ENCODE measurements at regions not wholly inside any gene's neighbourhood (a gene's known extent, or its start where the extent isn't known, plus 50 kb on each side); places are given as distances from the start of the nearest gene placed in this dataset.
A peak's percentile ranks its signal among the peaks of the same experiment; 100 is the strongest.

DNA sequence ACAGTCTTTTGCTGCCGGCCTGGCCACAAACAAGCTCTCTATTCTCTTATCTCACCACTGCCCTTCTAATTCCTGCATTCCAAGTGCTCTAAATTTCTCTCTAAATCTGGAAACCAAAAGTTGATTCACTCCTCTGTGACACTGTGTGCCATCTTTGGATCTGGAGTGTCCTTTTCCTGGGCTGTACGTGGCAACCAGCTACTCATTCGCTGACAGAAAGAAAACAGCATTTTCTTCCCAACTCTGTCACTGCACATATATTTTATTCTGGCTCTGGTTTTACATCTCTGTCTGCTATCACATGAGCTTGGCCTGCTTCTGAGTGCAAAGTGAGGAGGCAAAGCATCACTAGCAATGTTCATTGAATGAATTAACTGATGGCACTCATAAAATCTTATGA is 397.2 kb upstream of the MAP3K7 start:
- DNase-seq (ENCODE audit: low read depth in 4 of 6, low spot score in 6 of 6) = peak in 2 of 6 donors; percentile 14 to 61
- Histone ChIP-seq H3K4me1 (ENCODE audit: control insufficient read depth, insufficient read depth, low read length) (peaks cover 7% of the 10 kb centered on the region), H3K36me3 (ENCODE audit: control insufficient read depth, insufficient read depth, low read length) (no peaks in the 10 kb centered on the region), H3K9me3 (ENCODE audit: control insufficient read depth, insufficient read depth, low read length) (no peaks in the 10 kb centered on the region), H3K27ac (ENCODE audit: low read depth, low read length) (no peak overlapping the region), H3K4me3 (ENCODE audit: low read depth, low read length) (no peak overlapping the region), H3K27me3 (ENCODE audit: control insufficient read depth, insufficient read depth, low read length) (no peaks in the 10 kb centered on the region)
- WGBS (ENCODE audit: insufficient coverage) = 60% methylated on average over 3 of the region's 3 CpGs

DNA sequence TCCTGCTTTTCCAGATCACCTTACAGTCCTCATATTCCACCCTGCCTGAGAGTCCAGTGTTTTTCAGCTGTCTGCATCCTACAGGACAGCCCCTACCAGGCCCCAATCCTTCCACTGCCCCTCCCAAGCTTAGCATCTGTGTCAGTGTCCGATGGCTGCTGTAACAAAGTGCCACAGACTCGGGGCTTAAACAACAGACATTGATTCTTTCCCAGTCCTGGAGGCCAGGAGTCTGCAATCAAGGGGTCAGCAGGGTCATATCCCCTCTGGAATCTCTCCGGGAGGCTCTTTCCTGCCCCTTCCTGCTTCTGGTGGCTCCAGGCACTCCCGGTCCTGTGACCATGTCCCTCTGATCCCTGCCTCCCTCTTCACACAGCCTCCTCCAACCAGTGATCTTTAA is 396.6 kb upstream of the MAP3K7 start:
- Histone ChIP-seq H3K27ac (ENCODE audit: low read depth, low read length) (no peak overlapping the region), H3K9me3 (ENCODE audit: control insufficient read depth, insufficient read depth, low read length) (no peaks in the 10 kb centered on the region), H3K4me3 (ENCODE audit: low read depth, low read length) (no peak overlapping the region), H3K27me3 (ENCODE audit: control insufficient read depth, insufficient read depth, low read length) (no peaks in the 10 kb centered on the region), H3K36me3 (ENCODE audit: control insufficient read depth, insufficient read depth, low read length) (no peaks in the 10 kb centered on the region), H3K4me1 (ENCODE audit: control insufficient read depth, insufficient read depth, low read length) (peaks cover 7% of the 10 kb centered on the region)
- DNase-seq (ENCODE audit: low read depth in 4 of 6, low spot score in 6 of 6) = no peak
- 43% methylated on average over 4 of the region's 4 CpGs for WGBS (ENCODE audit: insufficient coverage)

DNA sequence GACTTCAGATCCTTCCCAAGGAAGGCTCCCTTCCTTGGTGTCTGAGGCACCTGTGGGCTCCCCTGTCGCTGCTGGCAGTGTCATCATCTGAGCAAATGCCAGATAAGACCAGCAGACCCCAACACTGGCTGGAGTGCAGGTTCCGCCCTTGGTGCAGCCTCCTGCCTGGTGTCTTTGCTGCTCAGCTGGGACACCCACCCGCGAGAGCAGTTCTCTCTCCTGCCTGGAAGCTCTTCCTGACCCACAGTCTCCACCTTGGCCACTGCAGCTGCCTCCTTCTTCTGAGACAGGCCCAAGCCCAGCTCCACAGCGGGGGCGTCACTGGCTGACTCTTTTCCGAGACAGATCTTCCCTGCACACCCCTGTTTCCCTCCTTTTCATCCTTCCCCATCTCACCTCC is 395.7 kb upstream of the MAP3K7 start:
- WGBS (ENCODE audit: insufficient coverage) = 98% methylated on average over 7 of the region's 7 CpGs
- H3K27ac ChIP-seq (ENCODE audit: low read depth, low read length) = no peak overlapping the region
- no peaks in the 10 kb centered on the region for H3K27me3 ChIP-seq (ENCODE audit: control insufficient read depth, insufficient read depth, low read length)
- peaks cover 7% of the 10 kb centered on the region for H3K4me1 ChIP-seq (ENCODE audit: control insufficient read depth, insufficient read depth, low read length)
- no peak overlapping the region for H3K4me3 ChIP-seq (ENCODE audit: low read depth, low read length)
- no peak for DNase-seq (ENCODE audit: low read depth in 4 of 6, low spot score in 6 of 6)
- H3K36me3 ChIP-seq (ENCODE audit: control insufficient read depth, insufficient read depth, low read length) = no peaks in the 10 kb centered on the region
- H3K9me3 ChIP-seq (ENCODE audit: control insufficient read depth, insufficient read depth, low read length) = no peaks in the 10 kb centered on the region

DNA sequence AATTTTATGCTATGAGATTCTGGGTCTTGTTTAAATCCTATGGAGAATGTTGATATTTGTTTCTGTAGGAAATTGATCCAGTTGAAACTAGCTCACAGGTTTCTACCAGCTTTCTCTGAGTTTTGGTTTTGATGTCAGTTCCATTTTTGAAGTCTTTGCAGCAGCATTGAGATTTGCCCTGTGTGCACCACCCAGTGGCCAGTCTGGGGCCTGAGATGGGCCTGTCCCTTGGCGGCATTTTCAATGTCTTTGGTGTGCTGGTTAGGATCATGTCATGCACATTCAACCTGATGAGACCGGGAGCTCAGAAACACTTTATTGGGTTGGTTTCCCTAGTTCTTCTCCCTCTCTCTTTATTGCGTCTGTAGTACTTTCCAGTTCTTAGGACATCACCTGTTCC is 395.2 kb upstream of the MAP3K7 start:
- 100% methylated on average over 1 of the region's 3 CpGs for WGBS (ENCODE audit: insufficient coverage)
- Histone ChIP-seq H3K4me3 (ENCODE audit: low read depth, low read length) (no peak overlapping the region), H3K36me3 (ENCODE audit: control insufficient read depth, insufficient read depth, low read length) (no peaks in the 10 kb centered on the region), H3K4me1 (ENCODE audit: control insufficient read depth, insufficient read depth, low read length) (peaks cover 7% of the 10 kb centered on the region), H3K27me3 (ENCODE audit: control insufficient read depth, insufficient read depth, low read length) (no peaks in the 10 kb centered on the region), H3K27ac (ENCODE audit: low read depth, low read length) (no peak overlapping the region), H3K9me3 (ENCODE audit: control insufficient read depth, insufficient read depth, low read length) (no peaks in the 10 kb centered on the region)
- DNase-seq (ENCODE audit: low read depth in 4 of 6, low spot score in 6 of 6) = no peak

DNA sequence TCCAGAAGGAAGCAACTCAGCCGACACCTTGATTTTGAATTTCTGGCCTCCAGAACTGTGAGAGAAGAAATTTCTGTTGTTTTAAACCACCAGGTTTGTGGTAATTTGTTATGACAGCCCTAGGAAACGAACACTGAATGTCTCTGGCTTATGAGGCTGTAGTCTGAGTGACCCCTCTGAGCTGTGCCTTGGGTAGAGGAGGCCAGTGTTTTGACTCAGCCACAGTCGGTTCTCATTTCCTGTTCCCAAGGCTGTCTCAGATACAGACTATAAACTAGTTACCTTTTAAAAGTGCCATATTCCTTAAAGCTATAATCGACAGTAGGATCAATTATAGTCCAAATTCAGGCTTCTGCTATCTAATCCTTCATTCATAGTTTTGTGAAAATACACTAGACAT is 391.2 kb upstream of the MAP3K7 start:
- Histone ChIP-seq H3K4me1 (ENCODE audit: control insufficient read depth, insufficient read depth, low read length) (peaks cover under 1% of the 10 kb centered on the region), H3K9me3 (ENCODE audit: control insufficient read depth, insufficient read depth, low read length) (no peaks in the 10 kb centered on the region), H3K27me3 (ENCODE audit: control insufficient read depth, insufficient read depth, low read length) (no peaks in the 10 kb centered on the region), H3K27ac (ENCODE audit: low read depth, low read length) (no peak overlapping the region), H3K4me3 (ENCODE audit: low read depth, low read length) (no peak overlapping the region), H3K36me3 (ENCODE audit: control insufficient read depth, insufficient read depth, low read length) (no peaks in the 10 kb centered on the region)
- no peak for DNase-seq (ENCODE audit: low read depth in 4 of 6, low spot score in 6 of 6)
- 75% methylated on average over 2 of the region's 4 CpGs for WGBS (ENCODE audit: insufficient coverage)

DNA sequence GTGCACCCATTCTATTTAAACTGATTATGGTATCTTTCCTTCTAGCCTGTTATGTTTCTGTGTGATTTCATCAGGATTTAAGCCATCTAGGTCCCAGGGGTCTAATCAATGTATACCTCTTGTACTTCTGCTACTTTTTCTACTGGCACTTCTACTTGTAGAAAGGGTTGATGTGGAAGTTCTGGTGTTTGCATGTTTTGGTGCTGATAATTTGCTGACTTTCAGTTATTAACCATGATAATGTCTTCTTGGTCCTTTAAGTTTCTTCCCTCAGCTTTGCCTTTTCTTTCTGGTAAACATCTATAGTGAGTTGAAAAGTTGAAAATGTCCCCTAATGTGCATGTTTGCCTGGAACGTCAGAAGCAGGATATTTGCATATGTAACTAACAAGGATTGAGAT is 390.6 kb upstream of the MAP3K7 start:
- no peaks in the 10 kb centered on the region for H3K27me3 ChIP-seq (ENCODE audit: control insufficient read depth, insufficient read depth, low read length)
- H3K36me3 ChIP-seq (ENCODE audit: control insufficient read depth, insufficient read depth, low read length) = no peaks in the 10 kb centered on the region
- H3K4me3 ChIP-seq (ENCODE audit: low read depth, low read length) = no peak overlapping the region
- H3K27ac ChIP-seq (ENCODE audit: low read depth, low read length) = no peak overlapping the region
- H3K4me1 ChIP-seq (ENCODE audit: control insufficient read depth, insufficient read depth, low read length) = no peaks in the 10 kb centered on the region
- DNase-seq (ENCODE audit: low read depth in 4 of 6, low spot score in 6 of 6) = no peak
- no peaks in the 10 kb centered on the region for H3K9me3 ChIP-seq (ENCODE audit: control insufficient read depth, insufficient read depth, low read length)
- 25% methylated on average over 1 of the region's 1 CpG for WGBS (ENCODE audit: insufficient coverage)

DNA sequence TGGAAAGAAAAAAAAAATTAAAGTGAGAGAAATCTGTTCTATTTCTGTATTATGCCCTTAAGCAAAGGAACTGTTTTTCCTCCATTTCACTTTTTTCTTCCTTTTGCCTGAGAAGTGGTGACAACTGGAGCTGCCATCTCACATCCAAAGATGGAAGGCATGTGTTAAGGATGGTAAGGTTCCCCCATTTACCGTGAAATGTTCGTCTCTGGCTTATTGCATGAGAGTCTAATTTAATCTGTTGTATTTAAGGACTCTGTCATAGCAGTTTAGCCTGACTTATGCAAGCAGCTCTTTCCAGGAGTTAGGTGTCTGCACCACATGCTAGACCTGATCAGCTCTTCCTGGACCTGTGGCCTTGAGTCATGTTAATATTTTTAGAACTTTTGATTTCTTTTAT is 389.5 kb upstream of the MAP3K7 start:
- no peaks in the 10 kb centered on the region for H3K4me1 ChIP-seq (ENCODE audit: control insufficient read depth, insufficient read depth, low read length)
- no peak overlapping the region for H3K4me3 ChIP-seq (ENCODE audit: low read depth, low read length)
- no peaks in the 10 kb centered on the region for H3K9me3 ChIP-seq (ENCODE audit: control insufficient read depth, insufficient read depth, low read length)
- H3K27ac ChIP-seq (ENCODE audit: low read depth, low read length) = no peak overlapping the region
- 100% methylated on average over 2 of the region's 2 CpGs for WGBS (ENCODE audit: insufficient coverage)
- no peaks in the 10 kb centered on the region for H3K36me3 ChIP-seq (ENCODE audit: control insufficient read depth, insufficient read depth, low read length)
- peak in 1 of 6 donors; percentile 7 for DNase-seq (ENCODE audit: low read depth in 4 of 6, low spot score in 6 of 6)
- H3K27me3 ChIP-seq (ENCODE audit: control insufficient read depth, insufficient read depth, low read length) = no peaks in the 10 kb centered on the region

DNA sequence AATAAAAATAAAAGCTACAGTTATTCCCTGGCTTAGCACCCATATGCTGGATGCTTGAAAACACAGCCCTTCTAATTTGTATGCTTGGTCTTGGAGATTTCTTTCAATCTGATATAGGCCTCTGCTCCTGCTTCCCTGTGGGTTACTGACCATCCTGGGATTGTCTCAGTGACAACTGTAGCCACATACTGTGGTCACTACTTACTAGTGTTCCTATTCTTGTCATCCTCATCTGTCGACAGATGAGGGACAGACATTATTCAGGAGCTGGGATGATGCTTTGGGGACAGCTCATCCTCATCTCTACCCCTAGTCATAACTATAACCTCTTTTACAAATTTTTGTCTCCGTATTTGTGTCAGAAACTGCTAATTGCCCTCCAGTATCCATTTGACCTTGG is 388.9 kb upstream of the MAP3K7 start:
- H3K36me3 ChIP-seq (ENCODE audit: control insufficient read depth, insufficient read depth, low read length) = no peaks in the 10 kb centered on the region
- H3K4me1 ChIP-seq (ENCODE audit: control insufficient read depth, insufficient read depth, low read length) = no peaks in the 10 kb centered on the region
- H3K4me3 ChIP-seq (ENCODE audit: low read depth, low read length) = no peak overlapping the region
- no peaks in the 10 kb centered on the region for H3K9me3 ChIP-seq (ENCODE audit: control insufficient read depth, insufficient read depth, low read length)
- H3K27me3 ChIP-seq (ENCODE audit: control insufficient read depth, insufficient read depth, low read length) = no peaks in the 10 kb centered on the region
- H3K27ac ChIP-seq (ENCODE audit: low read depth, low read length) = no peak overlapping the region
- DNase-seq (ENCODE audit: low read depth in 4 of 6, low spot score in 6 of 6) = no peak
- 100% methylated on average over 2 of the region's 2 CpGs for WGBS (ENCODE audit: insufficient coverage)

DNA sequence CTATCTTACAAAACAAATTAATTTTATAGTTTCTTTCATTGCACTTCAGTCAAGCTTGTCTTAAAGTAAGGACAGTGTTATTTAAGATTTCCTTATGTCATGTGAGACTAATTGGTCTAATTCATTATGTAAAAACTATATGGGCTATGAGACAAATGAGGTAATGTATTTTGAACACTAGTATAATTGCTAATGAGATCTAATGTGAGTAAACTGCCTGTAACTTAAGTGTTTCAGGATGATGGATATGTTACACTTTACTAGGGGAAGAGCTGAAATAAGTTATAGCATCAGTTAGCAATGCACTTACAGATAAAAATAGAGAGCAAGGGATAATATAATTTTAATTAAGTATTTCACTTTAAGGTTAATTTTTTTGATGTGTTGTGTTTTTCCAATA is 386.3 kb upstream of the MAP3K7 start:
- DNase-seq (ENCODE audit: low read depth in 4 of 6, low spot score in 6 of 6) = peak in 1 of 6 donors; percentile 14
- H3K9me3 ChIP-seq (ENCODE audit: control insufficient read depth, insufficient read depth, low read length) = no peaks in the 10 kb centered on the region

DNA sequence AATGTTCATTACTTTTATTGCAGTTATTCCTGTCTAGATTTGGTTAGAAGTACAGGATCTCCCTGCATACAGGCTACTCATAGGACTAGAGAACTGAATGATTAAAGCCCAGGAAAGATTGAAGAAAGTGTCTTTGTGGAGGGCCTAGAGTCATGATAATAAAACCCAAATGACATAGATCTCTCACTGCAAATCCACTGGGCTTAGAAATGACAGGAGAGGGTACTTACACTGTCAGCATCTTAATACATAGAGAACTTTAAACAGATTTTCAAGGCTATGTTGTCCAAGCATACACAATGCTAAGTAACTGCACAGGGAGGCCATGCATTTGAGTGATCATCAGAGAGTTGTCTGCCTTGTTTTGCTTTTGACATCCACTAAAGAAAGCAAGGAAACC is 383.8 kb upstream of the MAP3K7 start:
- no peaks in the 10 kb centered on the region for H3K4me1 ChIP-seq (ENCODE audit: control insufficient read depth, insufficient read depth, low read length)
- H3K36me3 ChIP-seq (ENCODE audit: control insufficient read depth, insufficient read depth, low read length) = no peaks in the 10 kb centered on the region
- no peak for DNase-seq (ENCODE audit: low read depth in 4 of 6, low spot score in 6 of 6)
- no peak overlapping the region for H3K27ac ChIP-seq (ENCODE audit: low read depth, low read length)
- no peaks in the 10 kb centered on the region for H3K9me3 ChIP-seq (ENCODE audit: control insufficient read depth, insufficient read depth, low read length)
- H3K27me3 ChIP-seq (ENCODE audit: control insufficient read depth, insufficient read depth, low read length) = no peaks in the 10 kb centered on the region
- H3K4me3 ChIP-seq (ENCODE audit: low read depth, low read length) = no peak overlapping the region

More for the DNA sequence above, 386.3 kb upstream of the MAP3K7 start:
- Histone ChIP-seq H3K27me3 (ENCODE audit: control insufficient read depth, insufficient read depth, low read length) (no peaks in the 10 kb centered on the region), H3K4me1 (ENCODE audit: control insufficient read depth, insufficient read depth, low read length) (no peaks in the 10 kb centered on the region), H3K4me3 (ENCODE audit: low read depth, low read length) (no peak overlapping the region), H3K27ac (ENCODE audit: low read depth, low read length) (no peak overlapping the region), H3K36me3 (ENCODE audit: control insufficient read depth, insufficient read depth, low read length) (no peaks in the 10 kb centered on the region)
